ENCODE measurements at regions not wholly inside any gene's neighbourhood (a gene's known extent, or its start where the extent isn't known, plus 50 kb on each side); places are given as distances from the start of the nearest gene placed in this dataset.

DNA sequence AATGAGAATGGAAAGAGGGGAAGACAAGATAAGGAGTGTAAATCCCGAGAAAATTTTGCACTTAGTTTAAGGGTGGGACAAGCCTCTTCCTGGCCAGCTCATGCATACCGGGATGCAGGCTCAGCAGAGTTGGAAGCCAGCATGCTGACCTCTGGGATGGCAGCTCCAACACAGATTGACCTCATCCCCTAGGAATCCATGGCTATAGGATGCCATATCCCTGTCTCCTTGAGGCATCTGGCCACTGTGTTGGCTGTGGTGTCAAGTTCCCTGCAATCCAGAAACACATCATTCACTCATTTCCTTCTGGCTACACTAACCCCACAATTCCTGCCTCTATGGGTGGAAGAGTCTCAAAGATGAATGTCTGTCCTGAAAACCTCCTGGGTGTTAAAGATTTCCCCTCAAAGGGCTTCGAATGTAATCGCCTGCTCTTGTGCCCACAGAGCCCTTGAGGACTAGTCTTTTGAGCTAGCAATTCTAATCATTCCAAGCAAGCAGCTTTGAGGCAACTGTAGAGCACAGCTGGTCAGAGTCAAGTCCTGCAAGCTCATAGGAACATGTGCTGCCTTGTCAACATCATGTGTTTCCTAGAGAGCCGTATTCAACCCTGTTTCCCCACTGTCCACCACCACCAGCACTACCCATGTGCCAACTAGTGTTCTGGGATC, 141.4 kb downstream of the PMP22 start:
- Histone ChIP-seq H3K36me3 (no peaks in the 10 kb centered on the region), H3K9me3 (no peaks in the 10 kb centered on the region), H3K4me3 (no peak overlapping the region), H3K4me1 (no peaks in the 10 kb centered on the region), H3K27ac (no peak overlapping the region), H3K27me3 (no peaks in the 10 kb centered on the region)
- no peak for DNase-seq
- intact Hi-C loops (cut with DNase I) = no loop called here
- ATAC-seq = no peak
- TF ChIP-seq, protein P1, sequence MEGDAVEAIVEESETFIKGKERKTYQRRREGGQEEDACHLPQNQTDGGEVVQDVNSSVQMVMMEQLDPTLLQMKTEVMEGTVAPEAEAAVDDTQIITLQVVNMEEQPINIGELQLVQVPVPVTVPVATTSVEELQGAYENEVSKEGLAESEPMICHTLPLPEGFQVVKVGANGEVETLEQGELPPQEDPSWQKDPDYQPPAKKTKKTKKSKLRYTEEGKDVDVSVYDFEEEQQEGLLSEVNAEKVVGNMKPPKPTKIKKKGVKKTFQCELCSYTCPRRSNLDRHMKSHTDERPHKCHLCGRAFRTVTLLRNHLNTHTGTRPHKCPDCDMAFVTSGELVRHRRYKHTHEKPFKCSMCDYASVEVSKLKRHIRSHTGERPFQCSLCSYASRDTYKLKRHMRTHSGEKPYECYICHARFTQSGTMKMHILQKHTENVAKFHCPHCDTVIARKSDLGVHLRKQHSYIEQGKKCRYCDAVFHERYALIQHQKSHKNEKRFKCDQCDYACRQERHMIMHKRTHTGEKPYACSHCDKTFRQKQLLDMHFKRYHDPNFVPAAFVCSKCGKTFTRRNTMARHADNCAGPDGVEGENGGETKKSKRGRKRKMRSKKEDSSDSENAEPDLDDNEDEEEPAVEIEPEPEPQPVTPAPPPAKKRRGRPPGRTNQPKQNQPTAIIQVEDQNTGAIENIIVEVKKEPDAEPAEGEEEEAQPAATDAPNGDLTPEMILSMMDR (IDR thresholded peaks at IDR 0.05) = no peak

DNA sequence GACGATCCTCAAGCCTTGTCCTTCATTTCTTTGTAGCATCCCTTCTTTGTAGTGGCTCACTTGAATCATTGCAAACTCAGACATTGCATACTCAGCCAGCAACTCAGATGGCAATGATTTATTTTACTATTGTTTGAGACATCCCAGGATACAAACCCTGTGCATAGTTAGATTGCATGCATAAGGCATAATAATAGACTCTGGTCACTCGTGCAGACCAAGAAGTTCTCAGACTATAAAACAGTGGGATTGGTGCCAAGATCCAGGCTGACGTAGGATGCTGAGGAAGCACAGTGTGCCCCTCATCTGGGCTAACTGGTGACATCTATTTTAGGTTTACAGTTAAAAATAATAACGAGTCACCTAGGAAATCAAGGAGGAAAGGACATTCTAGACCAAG, 142.3 kb downstream of the PMP22 start:
- intact Hi-C loops (cut with DNase I) = no loop called here
- TF ChIP-seq, protein P1 (IDR thresholded peaks at IDR 0.05) = no peak
- Histone ChIP-seq H3K36me3 (no peaks in the 10 kb centered on the region), H3K4me1 (no peaks in the 10 kb centered on the region), H3K27ac (no peak overlapping the region), H3K4me3 (no peak overlapping the region), H3K9me3 (no peaks in the 10 kb centered on the region), H3K27me3 (no peaks in the 10 kb centered on the region)
- DNase-seq (no peak), ATAC-seq (no peak)

DNA sequence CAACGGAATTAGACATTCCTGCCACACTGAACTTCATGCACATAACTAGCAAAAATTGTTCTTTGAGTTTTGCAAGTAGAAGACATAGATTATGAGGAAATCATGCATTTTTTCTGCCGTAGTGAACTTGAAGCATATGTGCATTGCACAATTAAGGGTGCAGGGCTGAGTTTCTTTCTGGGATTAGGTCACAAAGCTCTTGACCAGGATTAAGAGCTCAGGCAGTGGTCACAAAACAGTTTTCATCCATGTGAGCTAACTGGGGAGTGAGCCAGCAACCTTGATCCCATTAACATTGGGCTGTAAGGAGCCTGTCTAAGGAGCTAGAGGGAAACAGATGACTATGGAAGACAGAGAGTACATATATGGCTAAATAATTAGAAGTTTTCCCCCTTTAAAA, 143.7 kb downstream of the PMP22 start:
- no peak for ATAC-seq
- no peak overlapping the region for H3K27ac ChIP-seq
- no peak overlapping the region for H3K4me3 ChIP-seq
- H3K4me1 ChIP-seq = no peaks in the 10 kb centered on the region
- intact Hi-C loops (cut with DNase I) = no loop called here
- TF ChIP-seq, protein P1 (IDR thresholded peaks at IDR 0.05) = no peak
- no peaks in the 10 kb centered on the region for H3K36me3 ChIP-seq
- no peaks in the 10 kb centered on the region for H3K27me3 ChIP-seq
- DNase-seq = no peak
- H3K9me3 ChIP-seq = no peaks in the 10 kb centered on the region

DNA sequence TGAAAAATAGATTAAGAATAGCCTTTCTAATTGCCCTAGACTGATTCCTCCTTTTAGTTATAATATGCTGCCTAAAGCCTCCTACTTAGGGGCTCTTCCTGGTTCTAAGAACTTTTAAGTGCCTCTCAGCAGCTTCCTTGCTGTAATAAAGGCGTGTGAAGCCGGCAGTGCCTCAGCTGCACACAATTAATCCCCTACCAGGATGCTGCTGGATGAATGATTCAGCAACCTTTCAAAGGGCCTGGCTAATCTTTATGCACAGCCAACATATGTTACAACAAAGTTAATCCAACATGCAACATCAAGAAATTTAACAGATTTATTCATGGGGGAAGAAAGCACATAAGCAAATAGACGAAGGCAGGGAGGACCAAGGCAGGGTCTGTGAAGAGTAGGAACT, 145.2 kb downstream of the PMP22 start:
- Histone ChIP-seq H3K27me3 (no peaks in the 10 kb centered on the region), H3K36me3 (no peaks in the 10 kb centered on the region), H3K4me3 (no peak overlapping the region), H3K9me3 (no peaks in the 10 kb centered on the region), H3K4me1 (no peaks in the 10 kb centered on the region), H3K27ac (no peak overlapping the region)
- DNase-seq (no peak), ATAC-seq (peak; percentile 69)
- TF ChIP-seq, protein P1 (IDR thresholded peaks at IDR 0.05) = no peak
- intact Hi-C loops (cut with DNase I) = no loop called here

DNA sequence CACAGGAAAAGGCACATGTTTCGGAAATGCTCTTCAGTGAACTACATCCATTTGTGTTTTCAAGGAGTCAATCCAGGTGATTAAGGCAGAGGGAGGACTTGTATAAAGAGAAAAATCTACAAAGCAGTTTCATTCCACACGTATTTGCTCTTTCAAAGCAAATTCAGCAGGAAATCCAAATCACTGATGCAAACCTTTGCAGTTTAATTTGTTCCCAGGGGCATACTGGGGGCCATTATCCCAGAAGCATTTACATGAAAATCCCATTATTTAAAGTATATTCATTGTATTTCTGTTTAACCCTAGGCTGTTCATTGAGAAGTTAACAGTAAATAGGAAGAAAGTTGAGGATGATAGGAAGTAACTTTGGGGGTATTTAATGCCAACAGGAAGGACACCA, 147.9 kb downstream of the PMP22 start:
- TF ChIP-seq, protein P1 (IDR thresholded peaks at IDR 0.05) = no peak
- H3K4me1 ChIP-seq = no peaks in the 10 kb centered on the region
- no peaks in the 10 kb centered on the region for H3K9me3 ChIP-seq
- DNase-seq (no peak), ATAC-seq (no peak)
- H3K27me3 ChIP-seq = no peaks in the 10 kb centered on the region
- no peak overlapping the region for H3K4me3 ChIP-seq
- intact Hi-C loops (cut with DNase I) = no loop called here
- no peaks in the 10 kb centered on the region for H3K36me3 ChIP-seq
- no peak overlapping the region for H3K27ac ChIP-seq

All from upper lobe of right lung (tissue), 1 donor.